Uterus (tissue), 3 donors: ENCODE measurements at regions not wholly inside any gene's neighbourhood (a gene's known extent, or its start where the extent isn't known, plus 50 kb on each side); places are given as distances from the start of the nearest gene placed in this dataset.

Experiments
- DNase-seq, 2 donors: peaks; one replicate each; pipeline ENCODE4 v3.0.0-alpha.2; 2019 to 2020
- H3K27ac ChIP-seq, 2 donors: fragments of 200-600 bp; sonication (generic); 1 replicate in 1 of 2; 2 replicates in 1 of 2; pipeline ENCODE4 v1.5.1; 2016 to 2018
- H3K27me3 ChIP-seq, 2 donors: fragments of 200-600 bp; sonication (generic); one replicate each; pipeline ENCODE4 v1.5.1; 2018 to 2019; ENCODE audit warnings: control low read depth in 1 of 2
- H3K36me3 ChIP-seq, 2 donors: fragments of 200-600 bp; sonication (generic); one replicate each; pipeline ENCODE4 v1.5.1; 2019; ENCODE audit warnings: control low read depth in 1 of 2
- H3K4me1 ChIP-seq, 2 donors: fragments of 200-600 bp; sonication (generic); one replicate each; pipeline ENCODE4 v1.5.1; 2018 to 2019; ENCODE audit warnings: control low read depth in 1 of 2
- H3K4me3 ChIP-seq, 2 donors: fragments of 200-600 bp; sonication (generic); 1 replicate in 1 of 2; 2 replicates in 1 of 2; pipeline ENCODE4 v1.5.1; 2018 to 2019; ENCODE audit warnings: mild to moderate bottlenecking in 1 of 2
- H3K9me3 ChIP-seq, 2 donors: fragments of 200-600 bp; sonication (generic); one replicate each; pipeline ENCODE4 v1.5.1; 2019; ENCODE audit warnings: control low read depth in 1 of 2
- CTCF ChIP-seq, 4 experiments: fragments of 200-600 bp in 2 of 4; fragments of 450-650 bp in 2 of 4; sonication (generic) in 2 of 4; IDR thresholded peaks; one replicate each; pipeline ENCODE4 v1.5.1; 2016 to 2019; ENCODE audit warnings: antibody characterized with exemption in 4 of 4, mild to moderate bottlenecking in 2 of 4, moderate library complexity in 1 of 4
- POLR2A ChIP-seq, 2 donors: fragments of 450-650 bp; IDR thresholded peaks; one replicate each; pipeline ENCODE4 v1.6.1; 2016; ENCODE audit warnings: antibody characterized with exemption in 2 of 2, mild to moderate bottlenecking in 1 of 2, moderate library complexity in 1 of 2
- intact Hi-C: fragments of 100-400 bp; cut with DNase I; formaldehyde crosslinking; loops from one replicate; pipeline ENCODE4 v1.15.1; 2023; ENCODE audit warnings: low total_unique reads
- donor health status: DM: yes; HTN: yes; CAD: no.

- TF ChIP-seq CTCF (IDR thresholded peaks at IDR 0.05) = no peak
- TF ChIP-seq POLR2A (IDR thresholded peaks at IDR 0.05) = no peak
- Histone ChIP-seq H3K27ac (no peak overlapping the region), H3K27me3 (no peaks in the 10 kb centered on the region), H3K36me3 (no peaks in the 10 kb centered on the region), H3K9me3 (no peaks in the 10 kb centered on the region), H3K4me1 (no peaks in the 10 kb centered on the region), H3K4me3 (no peak overlapping the region)
- intact Hi-C loops = no loop called here
- DNase-seq = no peak
Observed at GRCh38 chr18:39779926-39780325, 2175.1 kb upstream of the PIK3C3 start.

- Histone ChIP-seq H3K9me3 (no peaks in the 10 kb centered on the region), H3K27ac (no peak overlapping the region), H3K36me3 (no peaks in the 10 kb centered on the region), H3K27me3 (no peaks in the 10 kb centered on the region), H3K4me1 (no peaks in the 10 kb centered on the region), H3K4me3 (no peak overlapping the region)
- intact Hi-C loops = no loop called here
- no peak for DNase-seq
- TF ChIP-seq POLR2A (IDR thresholded peaks at IDR 0.05) (no peak), CTCF (IDR thresholded peaks at IDR 0.05) (no peak)
Observed at GRCh38 chr18:39776766-39777165, 2178.3 kb upstream of the PIK3C3 start.

- intact Hi-C loops = no loop called here
- no peak for TF ChIP-seq POLR2A (IDR thresholded peaks at IDR 0.05)
- TF ChIP-seq CTCF (IDR thresholded peaks at IDR 0.05) = no peak
Observed at GRCh38 chr18:39774957-39775598, 2180.0 kb upstream of the PIK3C3 start.

GRCh38 chr18:39773646-39774045, 2181.4 kb upstream of the PIK3C3 start:
- intact Hi-C loops = no loop called here
- H3K27ac ChIP-seq = no peak overlapping the region
- no peaks in the 10 kb centered on the region for H3K9me3 ChIP-seq
- no peaks in the 10 kb centered on the region for H3K4me1 ChIP-seq
- H3K4me3 ChIP-seq = no peak overlapping the region
- no peaks in the 10 kb centered on the region for H3K36me3 ChIP-seq
- no peak for DNase-seq
- H3K27me3 ChIP-seq = no peaks in the 10 kb centered on the region
- TF ChIP-seq CTCF (IDR thresholded peaks at IDR 0.05) (no peak), POLR2A (IDR thresholded peaks at IDR 0.05) (no peak)

More at GRCh38 chr18:39774957-39775598, 2180.0 kb upstream of the PIK3C3 start:
- Histone ChIP-seq H3K4me3 (no peak overlapping the region), H3K9me3 (no peaks in the 10 kb centered on the region), H3K4me1 (no peaks in the 10 kb centered on the region), H3K27me3 (no peaks in the 10 kb centered on the region), H3K27ac (no peak overlapping the region), H3K36me3 (no peaks in the 10 kb centered on the region)
- no peak for DNase-seq

- H3K27me3 ChIP-seq = no peaks in the 10 kb centered on the region
- H3K9me3 ChIP-seq = no peaks in the 10 kb centered on the region
- DNase-seq = no peak
- H3K27ac ChIP-seq = no peak overlapping the region
- no peak overlapping the region for H3K4me3 ChIP-seq
- TF ChIP-seq POLR2A (IDR thresholded peaks at IDR 0.05) (no peak), CTCF (IDR thresholded peaks at IDR 0.05) (no peak)
- intact Hi-C loops = no loop called here
- H3K36me3 ChIP-seq = no peaks in the 10 kb centered on the region
- H3K4me1 ChIP-seq = no peaks in the 10 kb centered on the region
Observed at GRCh38 chr18:39772155-39772919, 2182.7 kb upstream of the PIK3C3 start.
